ENCODE measurements at regions not wholly inside any gene's neighbourhood (a gene's known extent, or its start where the extent isn't known, plus 50 kb on each side); places are given as distances from the start of the nearest gene placed in this dataset.

- no peak overlapping the region for H3K4me3 ChIP-seq (ENCODE audit: low read depth, low read length)
- no peak for DNase-seq
- Mint-ChIP-seq H3K4me1 (ENCODE audit: low read depth, unreplicated experiment) (peaks cover 14% of the 10 kb centered on the region), H3K4me3 (ENCODE audit: unreplicated experiment) (no peak overlapping the region), H3K27me3 (ENCODE audit: insufficient read depth, unreplicated experiment) (no peaks in the 10 kb centered on the region), H3K9me3 (ENCODE audit: unreplicated experiment) (peaks cover 3% of the 10 kb centered on the region), H3K36me3 (ENCODE audit: insufficient read depth, unreplicated experiment) (no peaks in the 10 kb centered on the region), H3K27ac (ENCODE audit: unreplicated experiment) (no peak overlapping the region)
- ChIA-PET POLR2A (no interaction called here), CTCF (no interaction called here)
- intact Hi-C loops (cut with micrococcal nuclease; ENCODE audit: unreplicated experiment) = no loop called here
- TF ChIP-seq, protein P1, sequence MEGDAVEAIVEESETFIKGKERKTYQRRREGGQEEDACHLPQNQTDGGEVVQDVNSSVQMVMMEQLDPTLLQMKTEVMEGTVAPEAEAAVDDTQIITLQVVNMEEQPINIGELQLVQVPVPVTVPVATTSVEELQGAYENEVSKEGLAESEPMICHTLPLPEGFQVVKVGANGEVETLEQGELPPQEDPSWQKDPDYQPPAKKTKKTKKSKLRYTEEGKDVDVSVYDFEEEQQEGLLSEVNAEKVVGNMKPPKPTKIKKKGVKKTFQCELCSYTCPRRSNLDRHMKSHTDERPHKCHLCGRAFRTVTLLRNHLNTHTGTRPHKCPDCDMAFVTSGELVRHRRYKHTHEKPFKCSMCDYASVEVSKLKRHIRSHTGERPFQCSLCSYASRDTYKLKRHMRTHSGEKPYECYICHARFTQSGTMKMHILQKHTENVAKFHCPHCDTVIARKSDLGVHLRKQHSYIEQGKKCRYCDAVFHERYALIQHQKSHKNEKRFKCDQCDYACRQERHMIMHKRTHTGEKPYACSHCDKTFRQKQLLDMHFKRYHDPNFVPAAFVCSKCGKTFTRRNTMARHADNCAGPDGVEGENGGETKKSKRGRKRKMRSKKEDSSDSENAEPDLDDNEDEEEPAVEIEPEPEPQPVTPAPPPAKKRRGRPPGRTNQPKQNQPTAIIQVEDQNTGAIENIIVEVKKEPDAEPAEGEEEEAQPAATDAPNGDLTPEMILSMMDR (IDR thresholded peaks at IDR 0.05; ENCODE audit: insufficient read depth in 1 of 2, low read depth in 1 of 2, low read length in 1 of 2, severe bottlenecking in 1 of 2, unreplicated experiment in 1 of 2) = no peak
- no peaks in the 10 kb centered on the region for H3K4me1 ChIP-seq
- no peaks in the 10 kb centered on the region for H3K36me3 ChIP-seq (ENCODE audit: control insufficient read depth, insufficient read depth, low read length)
- no peaks in the 10 kb centered on the region for H3K9me3 ChIP-seq
- H3K27me3 ChIP-seq (replicated peaks; ENCODE audit: control insufficient read depth, insufficient read depth, low read length) = no peaks in the 10 kb centered on the region
- BruUV-seq (replicated peaks) = no TSS peak
These were observed 932.1 kb upstream of the LCORL start for GRCh38 chr4:18953613-18954012.

GRCh38 chr4:18945464-18945863, 923.9 kb upstream of the LCORL start:
- no peaks in the 10 kb centered on the region for H3K9me3 ChIP-seq
- CTCF ChIA-PET = no interaction called here

DNA sequence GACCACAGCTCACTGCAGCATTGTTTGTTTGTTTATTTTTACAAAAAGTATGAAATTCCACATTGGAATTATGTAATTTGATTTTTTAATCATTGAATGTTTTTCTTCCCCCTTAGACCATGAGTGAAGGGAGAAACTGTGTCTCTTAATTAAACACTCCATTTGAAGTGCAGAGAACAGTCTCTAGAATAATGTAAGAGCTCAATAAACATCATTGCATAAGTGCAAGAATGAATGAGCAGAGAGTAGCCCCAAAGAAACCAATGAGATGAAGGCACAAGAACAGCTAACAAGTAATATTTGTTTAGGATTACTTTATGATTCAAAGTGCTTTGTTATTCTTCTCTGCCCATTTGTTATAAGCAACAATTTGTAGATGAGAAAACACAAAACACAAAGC, 921.3 kb upstream of the LCORL start:
- intact Hi-C loops (cut with micrococcal nuclease; ENCODE audit: unreplicated experiment) = no loop called here
- Mint-ChIP-seq H3K4me1 (ENCODE audit: low read depth, unreplicated experiment) (no peaks in the 10 kb centered on the region), H3K9me3 (ENCODE audit: unreplicated experiment) (no peaks in the 10 kb centered on the region), H3K27me3 (ENCODE audit: insufficient read depth, unreplicated experiment) (no peaks in the 10 kb centered on the region), H3K4me3 (ENCODE audit: unreplicated experiment) (no peak overlapping the region), H3K36me3 (ENCODE audit: insufficient read depth, unreplicated experiment) (no peaks in the 10 kb centered on the region), H3K27ac (ENCODE audit: unreplicated experiment) (no peak overlapping the region)
- TF ChIP-seq, protein P1 (IDR thresholded peaks at IDR 0.05; ENCODE audit: insufficient read depth in 1 of 2, low read depth in 1 of 2, low read length in 1 of 2, severe bottlenecking in 1 of 2, unreplicated experiment in 1 of 2) = no peak
- Histone ChIP-seq H3K4me3 (ENCODE audit: low read depth, low read length) (no peak overlapping the region), H3K36me3 (ENCODE audit: control insufficient read depth, insufficient read depth, low read length) (no peaks in the 10 kb centered on the region), H3K9me3 (no peaks in the 10 kb centered on the region), H3K4me1 (no peaks in the 10 kb centered on the region), H3K27me3 (replicated peaks; ENCODE audit: control insufficient read depth, insufficient read depth, low read length) (no peaks in the 10 kb centered on the region)
- POLR2A ChIA-PET = no interaction called here
- BruUV-seq (replicated peaks) = no TSS peak
- DNase-seq = no peak
- CTCF ChIA-PET = no interaction called here

More at GRCh38 chr4:18945464-18945863, 923.9 kb upstream of the LCORL start:
- H3K27me3 ChIP-seq (replicated peaks; ENCODE audit: control insufficient read depth, insufficient read depth, low read length) = no peaks in the 10 kb centered on the region
- Mint-ChIP-seq H3K27me3 (ENCODE audit: insufficient read depth, unreplicated experiment) (no peaks in the 10 kb centered on the region), H3K36me3 (ENCODE audit: insufficient read depth, unreplicated experiment) (no peaks in the 10 kb centered on the region), H3K9me3 (ENCODE audit: unreplicated experiment) (no peaks in the 10 kb centered on the region), H3K27ac (ENCODE audit: unreplicated experiment) (no peak overlapping the region), H3K4me3 (ENCODE audit: unreplicated experiment) (no peak overlapping the region), H3K4me1 (ENCODE audit: low read depth, unreplicated experiment) (no peaks in the 10 kb centered on the region)
- DNase-seq = no peak
- intact Hi-C loops (cut with micrococcal nuclease; ENCODE audit: unreplicated experiment) = no loop called here
- no TSS peak for BruUV-seq (replicated peaks)
- POLR2A ChIA-PET = no interaction called here
- H3K36me3 ChIP-seq (ENCODE audit: control insufficient read depth, insufficient read depth, low read length) = no peaks in the 10 kb centered on the region
- H3K4me1 ChIP-seq = no peaks in the 10 kb centered on the region
- TF ChIP-seq, protein P1 (IDR thresholded peaks at IDR 0.05; ENCODE audit: insufficient read depth in 1 of 2, low read depth in 1 of 2, low read length in 1 of 2, severe bottlenecking in 1 of 2, unreplicated experiment in 1 of 2) = no peak
- no peak overlapping the region for H3K4me3 ChIP-seq (ENCODE audit: low read depth, low read length)

Measured in Caco-2 (cell line).